RWPE2 (cell line): ENCODE measurements at regions not wholly inside any gene's neighbourhood (a gene's known extent, or its start where the extent isn't known, plus 50 kb on each side); places are given as distances from the start of the nearest gene placed in this dataset.

Experiments
- ATAC-seq: fragments of 200-7000 bp; cut with Tn5 transposase; 3 replicates; pipeline ENCODE4 v1.9.1; 2021; ENCODE audit warnings: low read depth
- DNase-seq: peaks from one replicate; pipeline ENCODE4 v3.0.0-alpha.2; 2020; ENCODE audit warnings: low spot score
- H3K27ac ChIP-seq: fragments of 450-650 bp; 2 replicates; pipeline ENCODE4 v1.5.1; 2017; ENCODE audit warnings: mild to moderate bottlenecking; ENCODE audit not compliant: poor library complexity, severe bottlenecking
- H3K27me3 ChIP-seq: fragments of 250-450 bp; sonication (Bioruptor Pico); 2 replicates; pipeline ENCODE4 v1.5.1; 2021; ENCODE audit warnings: mild to moderate bottlenecking, moderate library complexity; ENCODE audit not compliant: insufficient read depth, poor library complexity, severe bottlenecking
- H3K36me3 ChIP-seq: fragments of 250-450 bp; sonication (Bioruptor Pico); 2 replicates; pipeline ENCODE4 v1.5.1; 2020; ENCODE audit warnings: low read depth, mild to moderate bottlenecking, moderate library complexity
- H3K4me1 ChIP-seq: fragments of 250-450 bp; sonication (Bioruptor Pico); 2 replicates; pipeline ENCODE4 v1.5.1; 2021; ENCODE audit warnings: mild to moderate bottlenecking, moderate library complexity; ENCODE audit not compliant: insufficient read depth, poor library complexity, severe bottlenecking
- H3K4me3 ChIP-seq: fragments of 250-450 bp; sonication (Bioruptor Pico); 2 replicates; pipeline ENCODE4 v1.5.1; 2021; ENCODE audit warnings: mild to moderate bottlenecking, moderate library complexity; ENCODE audit not compliant: severe bottlenecking
- H3K9me3 ChIP-seq: fragments of 250-450 bp; sonication (Bioruptor Pico); 2 replicates; pipeline ENCODE4 v1.5.1; 2021; ENCODE audit warnings: mild to moderate bottlenecking, moderate library complexity; ENCODE audit not compliant: severe bottlenecking
- CTCF ChIP-seq: fragments of 450-650 bp; IDR thresholded peaks from one replicate; pipeline ENCODE4 v1.5.1; 2017; ENCODE audit warnings: mild to moderate bottlenecking, moderate library complexity; ENCODE audit not compliant: poor library complexity, severe bottlenecking

GRCh38 chr11:110829873-110830272, 117.6 kb upstream of the ARHGAP20 start:
- H3K27me3 ChIP-seq, result no peaks in the 10 kb centered on the region
- H3K4me3 ChIP-seq, result no peak overlapping the region
- H3K9me3 ChIP-seq, result no peaks in the 10 kb centered on the region
- ATAC-seq (no peak), DNase-seq (no peak)
- no peaks in the 10 kb centered on the region for H3K36me3 ChIP-seq
- no peak for TF ChIP-seq CTCF
- peaks cover 21% of the 10 kb centered on the region for H3K4me1 ChIP-seq
- H3K27ac ChIP-seq, result no peak overlapping the region

GRCh38 chr11:110828086-110828485, 115.8 kb upstream of the ARHGAP20 start:
- DNase-seq (no peak), ATAC-seq (no peak)
- Histone ChIP-seq H3K9me3 (no peaks in the 10 kb centered on the region), H3K27ac (no peak overlapping the region), H3K4me3 (no peak overlapping the region), H3K36me3 (no peaks in the 10 kb centered on the region), H3K4me1 (peaks cover 15% of the 10 kb centered on the region), H3K27me3 (no peaks in the 10 kb centered on the region)
- TF ChIP-seq CTCF, result no peak

- Histone ChIP-seq H3K27me3 (no peaks in the 10 kb centered on the region), H3K27ac (no peak overlapping the region), H3K4me1 (peaks cover 9% of the 10 kb centered on the region), H3K4me3 (no peak overlapping the region), H3K9me3 (no peaks in the 10 kb centered on the region), H3K36me3 (no peaks in the 10 kb centered on the region)
- ATAC-seq, result no peak
- no peak for TF ChIP-seq CTCF
- no peak for DNase-seq
Measured at GRCh38 chr11:110827276-110827675, 115.0 kb upstream of the ARHGAP20 start.

GRCh38 chr11:110824912-110825620, 112.8 kb upstream of the ARHGAP20 start:
- H3K27me3 ChIP-seq, result no peaks in the 10 kb centered on the region
- H3K4me3 ChIP-seq, result no peak overlapping the region
- TF ChIP-seq CTCF, result no peak
- peaks cover 4% of the 10 kb centered on the region for H3K4me1 ChIP-seq
- H3K36me3 ChIP-seq, result no peaks in the 10 kb centered on the region
- ATAC-seq (no peak), DNase-seq (no peak)
- H3K27ac ChIP-seq, result no peak overlapping the region
- no peaks in the 10 kb centered on the region for H3K9me3 ChIP-seq

GRCh38 chr11:110818032-110818687, 105.9 kb upstream of the ARHGAP20 start:
- DNase-seq (no peak), ATAC-seq (peak; percentile 79)
- H3K27ac ChIP-seq, result no peak overlapping the region
- peaks cover 7% of the 10 kb centered on the region for H3K4me1 ChIP-seq
- no peak overlapping the region for H3K4me3 ChIP-seq
- no peaks in the 10 kb centered on the region for H3K9me3 ChIP-seq
- TF ChIP-seq CTCF, result no peak
- H3K36me3 ChIP-seq, result no peaks in the 10 kb centered on the region
- no peaks in the 10 kb centered on the region for H3K27me3 ChIP-seq
